ENCODE measurements at regions not wholly inside any gene's neighbourhood (a gene's known extent, or its start where the extent isn't known, plus 50 kb on each side); places are given as distances from the start of the nearest gene placed in this dataset.

DNA sequence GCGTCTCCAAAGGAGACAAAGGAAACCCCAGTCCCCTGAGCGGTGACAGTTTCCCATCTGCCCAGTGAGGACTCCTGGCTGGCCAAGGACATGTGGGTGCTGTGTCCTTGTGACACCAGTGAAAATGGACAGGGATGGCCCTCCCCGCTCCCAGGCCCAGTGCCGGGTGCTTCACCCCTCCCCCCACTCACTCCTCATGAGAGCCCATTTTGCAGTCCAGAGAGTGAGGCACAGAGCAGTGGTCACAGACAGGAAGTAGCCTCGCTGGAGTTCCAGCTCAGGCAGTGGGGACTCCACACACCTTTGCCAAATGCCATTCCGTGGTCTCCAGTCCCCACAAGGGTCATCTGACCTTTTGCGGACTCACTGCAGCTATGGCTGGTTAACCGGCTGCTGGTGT is 642.9 kb downstream of the PTPRU start:
- TF ChIP-seq, protein P1, sequence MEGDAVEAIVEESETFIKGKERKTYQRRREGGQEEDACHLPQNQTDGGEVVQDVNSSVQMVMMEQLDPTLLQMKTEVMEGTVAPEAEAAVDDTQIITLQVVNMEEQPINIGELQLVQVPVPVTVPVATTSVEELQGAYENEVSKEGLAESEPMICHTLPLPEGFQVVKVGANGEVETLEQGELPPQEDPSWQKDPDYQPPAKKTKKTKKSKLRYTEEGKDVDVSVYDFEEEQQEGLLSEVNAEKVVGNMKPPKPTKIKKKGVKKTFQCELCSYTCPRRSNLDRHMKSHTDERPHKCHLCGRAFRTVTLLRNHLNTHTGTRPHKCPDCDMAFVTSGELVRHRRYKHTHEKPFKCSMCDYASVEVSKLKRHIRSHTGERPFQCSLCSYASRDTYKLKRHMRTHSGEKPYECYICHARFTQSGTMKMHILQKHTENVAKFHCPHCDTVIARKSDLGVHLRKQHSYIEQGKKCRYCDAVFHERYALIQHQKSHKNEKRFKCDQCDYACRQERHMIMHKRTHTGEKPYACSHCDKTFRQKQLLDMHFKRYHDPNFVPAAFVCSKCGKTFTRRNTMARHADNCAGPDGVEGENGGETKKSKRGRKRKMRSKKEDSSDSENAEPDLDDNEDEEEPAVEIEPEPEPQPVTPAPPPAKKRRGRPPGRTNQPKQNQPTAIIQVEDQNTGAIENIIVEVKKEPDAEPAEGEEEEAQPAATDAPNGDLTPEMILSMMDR (IDR thresholded peaks at IDR 0.05; ENCODE audit: low read depth, low read length), result no peak
- TF ChIP-seq POLR2A (IDR thresholded peaks at IDR 0.05; ENCODE audit: extremely low read depth, insufficient read length) (no peak), MYC (IDR thresholded peaks at IDR 0.05; ENCODE audit: low read depth, low read length) (no peak)
- TF ChIP-seq, protein P2, sequence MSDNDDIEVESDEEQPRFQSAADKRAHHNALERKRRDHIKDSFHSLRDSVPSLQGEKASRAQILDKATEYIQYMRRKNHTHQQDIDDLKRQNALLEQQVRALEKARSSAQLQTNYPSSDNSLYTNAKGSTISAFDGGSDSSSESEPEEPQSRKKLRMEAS (IDR thresholded peaks at IDR 0.05; ENCODE audit: low read depth, low read length), result no peak

Data from NB4 (cell line).